Heart left ventricle (tissue), 13 donors: ENCODE measurements at regions not wholly inside any gene's neighbourhood (a gene's known extent, or its start where the extent isn't known, plus 50 kb on each side); places are given as distances from the start of the nearest gene placed in this dataset.

ENCODE experiments used
- CTCF ChIP-seq, 12 donors: fragments of 200-600 bp; sonication (generic) in 4 of 12; IDR thresholded peaks; one replicate each; pipeline versions ENCODE4 v1.5.0 to v1.8.0; 2018 to 2022; ENCODE audit warnings: antibody characterized with exemption in 12 of 12, mild to moderate bottlenecking in 5 of 12
- POLR2A ChIP-seq, 2 donors: fragments of 450-650 bp; IDR thresholded peaks; one replicate each; pipeline ENCODE4 v1.6.1; 2017; ENCODE audit warnings: antibody characterized with exemption in 2 of 2, mild to moderate bottlenecking in 2 of 2, moderate library complexity in 2 of 2
- donor health status: ischemic (EF 13 %, LVEDD 7.1; RV severe dilation, severe dysfunction).
- donor health status: DM: no; HTN: yes; CAD: no.
- donor health status: DM: no; HTN: no; CAD: no.
- donor health status: ischemic (EF 25% LVEDD 6.9; RV normal size, moderate dysfunction).
- donor health status: ischemic (EF 25% LVEDD 5.7; RV mildly dilated, moderate dysfunction).
- donor health status: ischemic (EF 35%, LVEDD 5.7; RV mildly dilated, moderate dysfunction).
- donor health status: nonischemic (EF 11% LVEDD 7.7; RV severe dilation, severe dysfunction).
- donor health status: DM: yes; HTN: yes; CAD: no.
- donor health status: PGD.
- donor health status: ischemic (EF 29% LVEDD 5.4; RV normal size, mild dysfunction).
- donor health status: nonischemic (EF 23%, LVEDD 6.1; RV moderate dilation, normal function).

- TF ChIP-seq CTCF (IDR thresholded peaks at IDR 0.05): no peak
- no peak for TF ChIP-seq POLR2A (IDR thresholded peaks at IDR 0.05)
Measured at GRCh38 chr10:78742406-78742729, 326.4 kb upstream of the ZMIZ1 start.
